Gastroesophageal sphincter (tissue), 4 donors: ENCODE measurements at regions not wholly inside any gene's neighbourhood (a gene's known extent, or its start where the extent isn't known, plus 50 kb on each side); places are given as distances from the start of the nearest gene placed in this dataset.

Source experiments
- ATAC-seq: fragments of 150-250 bp; one replicate; pipeline ENCODE4 v1.9.1; 2016; ENCODE audit warnings: mild to moderate bottlenecking, moderate library complexity
- H3K27ac ChIP-seq, 4 donors: fragments of 200-600 bp; sonication (generic) in 3 of 4; 1 replicate in 3 of 4; 2 replicates in 1 of 4; pipeline ENCODE4 v1.5.1; 2016 to 2019
- H3K27me3 ChIP-seq: fragments of 200-600 bp; sonication (generic); one replicate; pipeline ENCODE4 v1.5.1; 2019
- H3K36me3 ChIP-seq, 2 donors: fragments of 200-600 bp; sonication (generic); one replicate each; pipeline ENCODE4 v1.5.1; 2019; ENCODE audit warnings: control low read depth in 1 of 2
- H3K4me1 ChIP-seq, 3 donors: fragments of 200-600 bp; sonication (generic); 1 replicate in 2 of 3; 2 replicates in 1 of 3; pipeline ENCODE4 v1.5.1; 2016 to 2019; ENCODE audit warnings: control low read depth in 2 of 3
- H3K4me3 ChIP-seq, 2 donors: fragments of 200-600 bp; sonication (generic); one replicate each; pipeline ENCODE4 v1.5.1; 2019; ENCODE audit warnings: mild to moderate bottlenecking in 1 of 2, moderate library complexity in 1 of 2
- H3K9me3 ChIP-seq, 3 donors: fragments of 200-600 bp; sonication (generic); one replicate each; pipeline ENCODE4 v1.5.1; 2017 to 2019; ENCODE audit warnings: control low read depth in 2 of 3
- CTCF ChIP-seq, 4 experiments: fragments of 200-600 bp in 2 of 4; fragments of 450-650 bp in 2 of 4; sonication (generic) in 1 of 4; IDR thresholded peaks; one replicate each; pipeline ENCODE4 v1.5.1; 2017 to 2019; ENCODE audit warnings: antibody characterized with exemption in 4 of 4, mild to moderate bottlenecking in 2 of 4, moderate library complexity in 2 of 4
- EP300 ChIP-seq: sonication (generic); formaldehyde crosslinking; IDR thresholded peaks from one replicate; pipeline ENCODE4 v1.6.1; 2017; ENCODE audit warnings: antibody characterized with exemption, mild to moderate bottlenecking
- POLR2A ChIP-seq, 2 donors: fragments of 450-650 bp; IDR thresholded peaks; one replicate each; pipeline ENCODE4 v1.6.1; 2017; ENCODE audit warnings: antibody characterized with exemption in 2 of 2, mild to moderate bottlenecking in 2 of 2, moderate library complexity in 1 of 2
- POLR2AphosphoS5 ChIP-seq: sonication (generic); formaldehyde crosslinking; IDR thresholded peaks from one replicate; pipeline ENCODE4 v1.6.1; 2017; ENCODE audit warnings: antibody characterized with exemption
- WGBS, 2 donors: methylation state at CpG; one replicate each; pipeline ENCODE4 v1.1.5; 2018; ENCODE audit warnings: low coverage in 1 of 2; 5-methylcytosine and 5-hydroxymethylcytosine counted together

- peak overlapping the region in 3 of 4 donors; percentile 38 to 91 (median 65) for H3K27ac ChIP-seq
- H3K4me3 ChIP-seq, result no peak overlapping the region
- TF ChIP-seq POLR2AphosphoS5 (no peak), CTCF (IDR thresholded peaks at IDR 0.05) (no peak), EP300 (no peak), POLR2A (IDR thresholded peaks at IDR 0.05) (no peak)
- WGBS, 2 donors, result 30 to 40% methylated on average over 1 to 9 of the region's 15 CpGs
- H3K36me3 ChIP-seq, result no peaks in the 10 kb centered on the region
- no peaks in the 10 kb centered on the region for H3K9me3 ChIP-seq
- H3K27me3 ChIP-seq, result no peaks in the 10 kb centered on the region
- peaks cover 3 to 100% (median 72%) of the 10 kb centered on the region in 3 donors for H3K4me1 ChIP-seq
- no peak for ATAC-seq
These were observed 298.6 kb downstream of the SEC14L1 start for GRCh38 chr17:77439189-77440018.

GRCh38 chr17:77440560-77440981, 299.8 kb downstream of the SEC14L1 start:
- no peaks in the 10 kb centered on the region for H3K9me3 ChIP-seq
- no peak overlapping the region for H3K4me3 ChIP-seq
- no peak for ATAC-seq
- no peak for TF ChIP-seq CTCF (IDR thresholded peaks at IDR 0.05)
- TF ChIP-seq POLR2A (IDR thresholded peaks at IDR 0.05), result no peak
- no peak for TF ChIP-seq EP300
- no peak for TF ChIP-seq POLR2AphosphoS5
- no peaks in the 10 kb centered on the region for H3K27me3 ChIP-seq
- H3K27ac ChIP-seq, result peak overlapping the region in 3 of 4 donors; percentile 65 to 91 (median 66)
- no peaks in the 10 kb centered on the region for H3K36me3 ChIP-seq
- WGBS, 2 donors, result 41% methylated on average over 11 of the region's 12 CpGs; no CpG with 5 or more reads in 1 of the 2 donors
- H3K4me1 ChIP-seq, result peaks cover 4 to 100% (median 72%) of the 10 kb centered on the region in 3 donors

- no peak for ATAC-seq
- H3K4me3 ChIP-seq, result no peak overlapping the region
- no peaks in the 10 kb centered on the region for H3K9me3 ChIP-seq
- no peak for TF ChIP-seq POLR2AphosphoS5
- no peak for TF ChIP-seq EP300
- TF ChIP-seq POLR2A (IDR thresholded peaks at IDR 0.05), result no peak
- WGBS, 2 donors, result 66 to 77% methylated on average over 6 to 7 of the region's 15 CpGs
- H3K36me3 ChIP-seq, result no peaks in the 10 kb centered on the region
- peaks cover 4 to 100% (median 72%) of the 10 kb centered on the region in 3 donors for H3K4me1 ChIP-seq
- no peaks in the 10 kb centered on the region for H3K27me3 ChIP-seq
- peak overlapping the region in 3 of 4 donors; percentile 65 to 91 (median 66) for H3K27ac ChIP-seq
These were observed 300.6 kb downstream of the SEC14L1 start for GRCh38 chr17:77441130-77441920.

GRCh38 chr17:77441940-77442339, 301.2 kb downstream of the SEC14L1 start:
- ATAC-seq, result no peak
- no peaks in the 10 kb centered on the region for H3K36me3 ChIP-seq
- WGBS, 2 donors, result 80 to 90% methylated on average over 4 to 5 of the region's 11 CpGs
- no peaks in the 10 kb centered on the region for H3K27me3 ChIP-seq
- H3K27ac ChIP-seq, result peak overlapping the region in 3 of 4 donors; percentile 6 to 91 (median 65)
- no peak for TF ChIP-seq POLR2AphosphoS5
- TF ChIP-seq EP300, result no peak
- TF ChIP-seq CTCF (IDR thresholded peaks at IDR 0.05), result no peak
- TF ChIP-seq POLR2A (IDR thresholded peaks at IDR 0.05), result no peak
- no peaks in the 10 kb centered on the region for H3K9me3 ChIP-seq
- no peak overlapping the region for H3K4me3 ChIP-seq
- peaks cover 4 to 100% (median 72%) of the 10 kb centered on the region in 3 donors for H3K4me1 ChIP-seq
